Ovary (tissue), 7 donors: ENCODE measurements at regions not wholly inside any gene's neighbourhood (a gene's known extent, or its start where the extent isn't known, plus 50 kb on each side); places are given as distances from the start of the nearest gene placed in this dataset.

Source experiments
- DNase-seq, 5 donors: peaks; one replicate each; pipeline ENCODE4 v3.0.0-alpha.2; 2019 to 2020
- H3K27ac ChIP-seq, 2 donors: fragments of 200-600 bp; one replicate each; pipeline versions ENCODE4 v1.5.1 to v1.8.0; 2019 to 2022
- H3K27me3 ChIP-seq: fragments of 200-600 bp; one replicate; pipeline ENCODE4 v1.8.0; 2022
- H3K36me3 ChIP-seq: fragments of 200-600 bp; sonication (generic); one replicate; pipeline ENCODE4 v1.5.1; 2019
- H3K4me1 ChIP-seq: one replicate; pipeline ENCODE4 v1.8.1; 2013; ENCODE audit warnings: mild to moderate bottlenecking, moderate library complexity; ENCODE audit not compliant: insufficient read depth
- H3K4me3 ChIP-seq: fragments of 200-600 bp; sonication (generic); one replicate; pipeline ENCODE4 v1.5.1; 2017
- H3K9me3 ChIP-seq, 2 donors: fragments of 200-600 bp in 1 of 2; sonication (generic) in 1 of 2; one replicate each; pipeline versions ENCODE4 v1.5.1 to v1.8.1; 2013 to 2019; ENCODE audit warnings: mild to moderate bottlenecking in 1 of 2, moderate library complexity in 1 of 2
- EP300 ChIP-seq: sonication (generic); formaldehyde crosslinking; IDR thresholded peaks from one replicate; pipeline ENCODE4 v1.6.1; 2017; ENCODE audit warnings: antibody characterized with exemption
- POLR2A ChIP-seq: fragments of 450-650 bp; IDR thresholded peaks from one replicate; pipeline ENCODE4 v1.6.1; 2017; ENCODE audit warnings: antibody characterized with exemption, mild to moderate bottlenecking, moderate library complexity
- WGBS, 3 donors: extraction: QIAGEN DNeasy Blood & Tissue Kit in 1 of 3; methylation state at CpG; one replicate each; pipeline versions ENCODE4 v1.1.5 to v1.1.7; 2013 to 2017; 5-methylcytosine and 5-hydroxymethylcytosine counted together
- intact Hi-C, 4 donors: fragments of 100-400 bp; cut with DNase I; formaldehyde crosslinking; loops; one replicate each; pipeline versions ENCODE4 v1.11.0 to v1.15.1; 2022 to 2023
- TF ChIP-seq, protein P1 (sequence below), 3 donors: fragments of 450-650 bp in 2 of 3; fragments of 200-600 bp in 1 of 3; IDR thresholded peaks; one replicate each; pipeline versions ENCODE4 v1.5.1 to v1.8.0; 2016 to 2022; ENCODE audit warnings: antibody characterized with exemption in 3 of 3, mild to moderate bottlenecking in 1 of 3
- donor health status: DM: no; HTN: no; CAD: no; lungs with moderate emphysema.
- donor health status: DM: no; HTN: no; CAD: no.
- donor health status: Bipolar disorder and iron deficiency.
- donor health status: DM: no; HTN: no; CAD: no.
- donor health status: DM: yes; HTN: yes; CAD: no.

GRCh38 chr5:54360925-54361662 is 50.7 kb upstream of the ARL15 start:
- Histone ChIP-seq H3K27me3 (no peaks in the 10 kb centered on the region), H3K36me3 (no peaks in the 10 kb centered on the region), H3K9me3 (no peaks in the 10 kb centered on the region), H3K4me1 (peaks cover 2% of the 10 kb centered on the region), H3K4me3 (no peak overlapping the region), H3K27ac (no peak overlapping the region)
- WGBS, 3 donors = 22 to 34% (median 32%) methylated on average over 2 of the region's 2 CpGs
- DNase-seq = no peak
- no peak for TF ChIP-seq EP300
- no peak for TF ChIP-seq POLR2A
- TF ChIP-seq, protein P1, sequence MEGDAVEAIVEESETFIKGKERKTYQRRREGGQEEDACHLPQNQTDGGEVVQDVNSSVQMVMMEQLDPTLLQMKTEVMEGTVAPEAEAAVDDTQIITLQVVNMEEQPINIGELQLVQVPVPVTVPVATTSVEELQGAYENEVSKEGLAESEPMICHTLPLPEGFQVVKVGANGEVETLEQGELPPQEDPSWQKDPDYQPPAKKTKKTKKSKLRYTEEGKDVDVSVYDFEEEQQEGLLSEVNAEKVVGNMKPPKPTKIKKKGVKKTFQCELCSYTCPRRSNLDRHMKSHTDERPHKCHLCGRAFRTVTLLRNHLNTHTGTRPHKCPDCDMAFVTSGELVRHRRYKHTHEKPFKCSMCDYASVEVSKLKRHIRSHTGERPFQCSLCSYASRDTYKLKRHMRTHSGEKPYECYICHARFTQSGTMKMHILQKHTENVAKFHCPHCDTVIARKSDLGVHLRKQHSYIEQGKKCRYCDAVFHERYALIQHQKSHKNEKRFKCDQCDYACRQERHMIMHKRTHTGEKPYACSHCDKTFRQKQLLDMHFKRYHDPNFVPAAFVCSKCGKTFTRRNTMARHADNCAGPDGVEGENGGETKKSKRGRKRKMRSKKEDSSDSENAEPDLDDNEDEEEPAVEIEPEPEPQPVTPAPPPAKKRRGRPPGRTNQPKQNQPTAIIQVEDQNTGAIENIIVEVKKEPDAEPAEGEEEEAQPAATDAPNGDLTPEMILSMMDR (IDR thresholded peaks at IDR 0.05) = no peak
- intact Hi-C loops = no loop called here
